Calu3 (cell line): ENCODE measurements at regions not wholly inside any gene's neighbourhood (a gene's known extent, or its start where the extent isn't known, plus 50 kb on each side); places are given as distances from the start of the nearest gene placed in this dataset.

Experiments used
- BruUV-seq: library from RNA; stranded (reverse); fragments of 400-500 nt; replicated peaks from 2 replicates; lab custom pipeline; 2021; lab: Mats Ljungman, UMichigan
- CTCF ChIA-PET: fragments of 300-600 bp; sonication (Branson Sonifier 250); formaldehyde crosslinking; loops from one replicate; lab custom pipeline; 2022; ENCODE audit warnings: antibody characterized with exemption; lab: Charles Lee
- DNase-seq: peaks from one replicate; pipeline ENCODE4 v3.0.0; 2022
- H3K27ac Mint-ChIP-seq: one replicate; pipeline ENCODE4 v1.8.0; 2022; ENCODE audit warnings: mixed read lengths; ENCODE audit not compliant: unreplicated experiment
- H3K27me3 Mint-ChIP-seq: one replicate; pipeline ENCODE4 v1.8.0; 2022; ENCODE audit warnings: mixed read lengths; ENCODE audit not compliant: unreplicated experiment
- H3K36me3 Mint-ChIP-seq: one replicate; pipeline ENCODE4 v1.8.0; 2022; ENCODE audit warnings: mild to moderate bottlenecking, moderate library complexity, mixed read lengths; ENCODE audit not compliant: insufficient read depth, unreplicated experiment
- H3K4me1 Mint-ChIP-seq: one replicate; pipeline ENCODE4 v1.8.0; 2022; ENCODE audit warnings: mild to moderate bottlenecking, low read depth, mixed read lengths; ENCODE audit not compliant: unreplicated experiment
- H3K4me3 Mint-ChIP-seq: one replicate; pipeline ENCODE4 v1.8.0; 2022; ENCODE audit warnings: mild to moderate bottlenecking, low read depth, moderate library complexity, mixed read lengths; ENCODE audit not compliant: unreplicated experiment
- H3K9me3 Mint-ChIP-seq: one replicate; pipeline ENCODE4 v1.8.0; 2022; ENCODE audit warnings: low read depth, mixed read lengths; ENCODE audit not compliant: unreplicated experiment
- intact Hi-C: fragments of 100-400 bp; cut with micrococcal nuclease; formaldehyde crosslinking; loops from one replicate; pipeline ENCODE4 v1.10.0; 2022; ENCODE audit not compliant: unreplicated experiment
- TF ChIP-seq, protein P1 (sequence below): fragments of 200-600 bp; IDR thresholded peaks from one replicate; pipeline ENCODE4 v1.8.0; 2022; ENCODE audit warnings: antibody characterized with exemption; ENCODE audit not compliant: unreplicated experiment

DNA sequence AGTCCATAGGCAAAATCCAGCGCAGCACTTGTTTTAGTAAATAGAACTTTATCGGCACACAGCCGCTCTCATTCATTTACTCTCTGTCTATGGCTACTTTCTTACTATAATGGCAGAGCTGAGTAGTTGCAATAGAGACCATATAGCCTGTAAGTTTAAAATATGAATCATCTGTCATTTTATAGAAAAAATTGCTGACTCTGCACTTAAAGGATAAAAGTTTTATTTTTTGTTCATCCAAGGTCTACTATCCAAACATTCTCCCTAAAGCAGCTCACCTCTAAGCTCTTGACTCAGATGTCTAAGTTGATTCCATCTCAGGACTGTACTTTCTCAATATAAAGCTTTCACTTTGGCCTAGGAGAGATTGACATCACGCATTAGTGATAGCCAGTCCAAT, 825.7 kb downstream of the OLFM4 start:
- Mint-ChIP-seq H3K9me3 (peaks cover 17% of the 10 kb centered on the region), H3K27ac (no peak overlapping the region), H3K27me3 (no peaks in the 10 kb centered on the region), H3K4me3 (no peak overlapping the region), H3K36me3 (no peaks in the 10 kb centered on the region), H3K4me1 (no peaks in the 10 kb centered on the region)
- CTCF ChIA-PET, result no interaction called here
- no peak for DNase-seq
- TF ChIP-seq, protein P1, sequence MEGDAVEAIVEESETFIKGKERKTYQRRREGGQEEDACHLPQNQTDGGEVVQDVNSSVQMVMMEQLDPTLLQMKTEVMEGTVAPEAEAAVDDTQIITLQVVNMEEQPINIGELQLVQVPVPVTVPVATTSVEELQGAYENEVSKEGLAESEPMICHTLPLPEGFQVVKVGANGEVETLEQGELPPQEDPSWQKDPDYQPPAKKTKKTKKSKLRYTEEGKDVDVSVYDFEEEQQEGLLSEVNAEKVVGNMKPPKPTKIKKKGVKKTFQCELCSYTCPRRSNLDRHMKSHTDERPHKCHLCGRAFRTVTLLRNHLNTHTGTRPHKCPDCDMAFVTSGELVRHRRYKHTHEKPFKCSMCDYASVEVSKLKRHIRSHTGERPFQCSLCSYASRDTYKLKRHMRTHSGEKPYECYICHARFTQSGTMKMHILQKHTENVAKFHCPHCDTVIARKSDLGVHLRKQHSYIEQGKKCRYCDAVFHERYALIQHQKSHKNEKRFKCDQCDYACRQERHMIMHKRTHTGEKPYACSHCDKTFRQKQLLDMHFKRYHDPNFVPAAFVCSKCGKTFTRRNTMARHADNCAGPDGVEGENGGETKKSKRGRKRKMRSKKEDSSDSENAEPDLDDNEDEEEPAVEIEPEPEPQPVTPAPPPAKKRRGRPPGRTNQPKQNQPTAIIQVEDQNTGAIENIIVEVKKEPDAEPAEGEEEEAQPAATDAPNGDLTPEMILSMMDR, result no peak
- intact Hi-C loops, result no loop called here
- no TSS peak for BruUV-seq

DNA sequence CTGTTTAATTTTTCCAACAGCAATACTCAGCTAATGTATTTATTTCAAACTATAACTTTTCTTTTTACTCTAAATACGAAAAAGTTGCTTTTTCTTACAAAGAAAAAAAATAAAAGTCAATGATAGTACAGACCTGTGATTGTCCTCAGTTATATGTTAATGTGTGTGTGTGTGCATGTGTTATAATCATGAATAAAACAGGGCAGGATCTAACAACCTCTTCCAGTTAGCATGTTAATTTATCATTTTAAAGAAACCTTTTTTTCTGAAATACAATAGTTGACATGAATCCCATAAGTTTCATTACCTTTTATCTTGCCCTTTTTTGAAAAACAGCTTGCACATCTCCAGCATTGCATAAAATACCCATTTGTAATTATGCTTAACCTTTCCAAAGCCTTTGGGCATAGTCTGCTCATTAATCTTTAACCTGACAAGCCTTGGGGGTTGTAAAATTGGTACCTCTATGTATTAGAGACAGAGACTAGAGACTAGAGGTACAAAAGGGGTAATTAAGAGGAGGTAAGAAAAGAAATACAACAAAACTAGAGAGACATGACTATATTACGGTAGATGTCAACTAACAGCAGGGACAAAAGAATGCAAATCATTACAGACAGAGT, 828.1 kb downstream of the OLFM4 start:
- intact Hi-C loops, result no loop called here
- DNase-seq, result no peak
- Mint-ChIP-seq H3K27ac (no peak overlapping the region), H3K36me3 (no peaks in the 10 kb centered on the region), H3K27me3 (no peaks in the 10 kb centered on the region), H3K9me3 (peaks cover 11% of the 10 kb centered on the region), H3K4me3 (no peak overlapping the region), H3K4me1 (no peaks in the 10 kb centered on the region)
- no TSS peak for BruUV-seq
- TF ChIP-seq, protein P1, result no peak
- CTCF ChIA-PET, result no interaction called here

DNA sequence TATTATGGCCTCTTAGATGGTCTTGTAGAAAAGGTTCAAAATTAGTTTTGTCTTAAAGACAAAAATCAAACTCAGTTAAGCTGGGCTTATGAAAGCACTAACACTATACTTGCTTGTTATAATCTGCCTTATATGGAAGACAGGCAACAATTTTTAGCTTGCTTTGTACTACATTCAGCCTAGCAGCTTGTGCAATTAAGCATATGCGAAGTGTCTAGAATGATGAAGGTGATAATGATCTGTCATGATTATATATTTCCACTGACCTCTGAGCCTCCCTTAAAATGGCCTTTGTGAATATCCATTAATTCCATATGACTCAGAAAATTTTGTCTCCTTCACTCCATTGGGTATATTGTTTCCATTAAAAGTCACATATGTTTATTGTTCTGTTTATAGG, 834.9 kb downstream of the OLFM4 start:
- DNase-seq, result no peak
- TF ChIP-seq, protein P1, result no peak
- Mint-ChIP-seq H3K4me3 (no peak overlapping the region), H3K36me3 (no peaks in the 10 kb centered on the region), H3K9me3 (peaks cover 11% of the 10 kb centered on the region), H3K27ac (no peak overlapping the region), H3K27me3 (no peaks in the 10 kb centered on the region), H3K4me1 (no peaks in the 10 kb centered on the region)
- no TSS peak for BruUV-seq
- CTCF ChIA-PET, result no interaction called here
- intact Hi-C loops, result no loop called here

DNA sequence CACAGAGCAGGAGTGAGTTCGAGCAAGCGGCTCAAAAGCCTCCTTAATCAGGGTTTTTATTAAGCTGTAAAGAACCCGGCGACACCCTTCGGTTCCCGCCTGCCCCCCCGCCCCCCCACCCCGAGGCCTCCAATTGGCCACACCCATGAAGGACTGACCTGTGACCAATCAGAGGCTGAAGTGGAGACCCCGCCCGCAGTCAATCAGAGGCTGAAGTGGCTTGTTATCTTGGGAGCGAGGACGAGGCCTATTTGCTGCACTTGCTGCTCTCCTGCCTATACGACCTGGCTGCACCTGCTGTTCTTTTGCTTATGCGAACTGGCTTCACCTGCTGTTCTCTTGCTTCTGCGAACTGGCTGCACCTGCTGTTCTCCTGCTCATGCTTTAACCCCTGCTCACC, 844.9 kb downstream of the OLFM4 start:
- H3K27me3 Mint-ChIP-seq, result no peaks in the 10 kb centered on the region
- H3K4me1 Mint-ChIP-seq, result no peaks in the 10 kb centered on the region
- TF ChIP-seq, protein P1, result no peak
- no peak for DNase-seq
- no peak overlapping the region for H3K4me3 Mint-ChIP-seq
- H3K27ac Mint-ChIP-seq, result no peak overlapping the region
- intact Hi-C loops, result no loop called here
- H3K9me3 Mint-ChIP-seq, result peaks cover 9% of the 10 kb centered on the region
- no TSS peak for BruUV-seq
- H3K36me3 Mint-ChIP-seq, result no peaks in the 10 kb centered on the region
- CTCF ChIA-PET, result no interaction called here
